Heart left ventricle (tissue), 13 donors: ENCODE measurements at regions not wholly inside any gene's neighbourhood (a gene's known extent, or its start where the extent isn't known, plus 50 kb on each side); places are given as distances from the start of the nearest gene placed in this dataset.

ENCODE experiments used
- CTCF ChIP-seq, 12 donors: fragments of 200-600 bp; sonication (generic) in 4 of 12; IDR thresholded peaks; one replicate each; pipeline versions ENCODE4 v1.5.0 to v1.8.0; 2018 to 2022; ENCODE audit warnings: antibody characterized with exemption in 12 of 12, mild to moderate bottlenecking in 5 of 12
- POLR2A ChIP-seq, 2 donors: fragments of 450-650 bp; IDR thresholded peaks; one replicate each; pipeline ENCODE4 v1.6.1; 2017; ENCODE audit warnings: antibody characterized with exemption in 2 of 2, mild to moderate bottlenecking in 2 of 2, moderate library complexity in 2 of 2
- donor health status: ischemic (EF 13 %, LVEDD 7.1; RV severe dilation, severe dysfunction).
- donor health status: DM: no; HTN: yes; CAD: no.
- donor health status: DM: no; HTN: no; CAD: no.
- donor health status: ischemic (EF 25% LVEDD 6.9; RV normal size, moderate dysfunction).
- donor health status: ischemic (EF 25% LVEDD 5.7; RV mildly dilated, moderate dysfunction).
- donor health status: ischemic (EF 35%, LVEDD 5.7; RV mildly dilated, moderate dysfunction).
- donor health status: nonischemic (EF 11% LVEDD 7.7; RV severe dilation, severe dysfunction).
- donor health status: DM: yes; HTN: yes; CAD: no.
- donor health status: PGD.
- donor health status: ischemic (EF 29% LVEDD 5.4; RV normal size, mild dysfunction).
- donor health status: nonischemic (EF 23%, LVEDD 6.1; RV moderate dilation, normal function).

- TF ChIP-seq POLR2A (IDR thresholded peaks at IDR 0.05) (no peak), CTCF (IDR thresholded peaks at IDR 0.05) (no peak)
Measured at GRCh38 chr14:100430571-100430970, 107.4 kb downstream of the SLC25A47 start.
